H9 (cell line): ENCODE measurements at regions not wholly inside any gene's neighbourhood (a gene's known extent, or its start where the extent isn't known, plus 50 kb on each side); places are given as distances from the start of the nearest gene placed in this dataset.

ENCODE experiments used
- DNase-seq: peaks from one replicate; pipeline ENCODE4 v3.0.0-alpha.2; 2017
- H2AFZ ChIP-seq: one replicate; pipeline ENCODE4 v1.6.1; 2013; ENCODE audit warnings: mild to moderate bottlenecking, low read length, control low read depth, moderate library complexity
- H2AK5ac ChIP-seq: 2 replicates; pipeline ENCODE4 v1.6.1; 2013; ENCODE audit warnings: low read length, control low read depth, mixed read lengths; ENCODE audit not compliant: insufficient read length
- H2BK120ac ChIP-seq: one replicate; pipeline ENCODE4 v1.6.1; 2013; ENCODE audit warnings: low read depth, mild to moderate bottlenecking, low read length, control low read depth, inconsistent platforms; ENCODE audit not compliant: poor library complexity, severe bottlenecking
- H2BK12ac ChIP-seq: 2 replicates; pipeline ENCODE4 v1.6.1; 2013; ENCODE audit warnings: low read length, control low read depth, mixed read lengths, low read depth; ENCODE audit not compliant: insufficient read length
- H2BK15ac ChIP-seq: 2 replicates; pipeline ENCODE4 v1.6.1; 2013; ENCODE audit warnings: low read depth, low read length, control low read depth
- H2BK20ac ChIP-seq: one replicate; pipeline ENCODE4 v1.6.1; 2013; ENCODE audit warnings: low read depth, mild to moderate bottlenecking, low read length, control low read depth, inconsistent platforms; ENCODE audit not compliant: poor library complexity, severe bottlenecking
- H2BK5ac ChIP-seq: 2 replicates; pipeline ENCODE4 v1.6.1; 2013; ENCODE audit warnings: low read length, control low read depth, mixed read lengths; ENCODE audit not compliant: insufficient read length
- H3K14ac ChIP-seq: 2 replicates; pipeline ENCODE4 v1.6.1; 2013; ENCODE audit warnings: low read length, control low read depth; ENCODE audit not compliant: insufficient read depth
- H3K18ac ChIP-seq: 2 replicates; pipeline ENCODE4 v1.6.1; 2013; ENCODE audit warnings: low read depth, mild to moderate bottlenecking, mixed read lengths, low read length, control low read depth; ENCODE audit not compliant: insufficient read length
- H3K23ac ChIP-seq: 2 replicates; pipeline ENCODE4 v1.6.1; 2013; ENCODE audit warnings: low read length, control low read depth, mixed read lengths, low read depth; ENCODE audit not compliant: insufficient read length
- H3K23me2 ChIP-seq: 2 replicates; pipeline ENCODE4 v1.6.1; 2013; ENCODE audit warnings: low read depth, mild to moderate bottlenecking, mixed read lengths, low read length, control low read depth; ENCODE audit not compliant: insufficient read length, poor library complexity, severe bottlenecking
- H3K27ac ChIP-seq: 2 replicates; pipeline ENCODE4 v1.5.1; 2013; ENCODE audit warnings: low read length, control low read depth, mixed read lengths, low read depth; ENCODE audit not compliant: insufficient read length
- H3K27me3 ChIP-seq: 2 replicates; pipeline ENCODE4 v1.6.1; 2013; ENCODE audit warnings: low read length, control low read depth, inconsistent platforms; ENCODE audit not compliant: insufficient read depth
- H3K4ac ChIP-seq: 2 replicates; pipeline ENCODE4 v1.6.1; 2013; ENCODE audit warnings: low read depth, mild to moderate bottlenecking, control low read depth, inconsistent platforms, low read length, moderate library complexity
- H3K4me1 ChIP-seq: 2 replicates; pipeline ENCODE4 v1.6.1; 2013; ENCODE audit warnings: low read length, control low read depth, inconsistent platforms; ENCODE audit not compliant: insufficient read depth
- H3K4me2 ChIP-seq: 2 replicates; pipeline ENCODE4 v1.6.1; 2013; ENCODE audit warnings: low read length, control low read depth, mixed read lengths; ENCODE audit not compliant: insufficient read length, insufficient read depth
- H3K56ac ChIP-seq: 2 replicates; pipeline ENCODE4 v1.6.1; 2013; ENCODE audit warnings: low read depth, mild to moderate bottlenecking, mixed read lengths, low read length, control low read depth; ENCODE audit not compliant: insufficient read length
- H3K79me1 ChIP-seq: 2 replicates; pipeline ENCODE4 v1.6.1; 2013; ENCODE audit warnings: low read depth, mild to moderate bottlenecking, moderate library complexity, low read length, control low read depth, inconsistent platforms; ENCODE audit not compliant: insufficient read depth, poor library complexity, severe bottlenecking
- H3K79me2 ChIP-seq: 2 replicates; pipeline ENCODE4 v1.6.1; 2013; ENCODE audit warnings: low read length, control low read depth, inconsistent platforms; ENCODE audit not compliant: insufficient read depth
- H3K9ac ChIP-seq: 2 replicates; pipeline ENCODE4 v1.6.1; 2013; ENCODE audit warnings: low read length, control low read depth, mixed read lengths; ENCODE audit not compliant: insufficient read length; ENCODE audit errors: extremely low read depth
- H3K9me3 ChIP-seq: one replicate; pipeline ENCODE4 v1.6.1; 2013; ENCODE audit warnings: low read depth, low read length, inconsistent platforms; ENCODE audit not compliant: control insufficient read depth
- H3T11ph ChIP-seq: one replicate; pipeline ENCODE4 v1.6.1; 2013; ENCODE audit warnings: mild to moderate bottlenecking, low read length, control low read depth, inconsistent platforms
- H4K20me1 ChIP-seq: one replicate; pipeline ENCODE4 v1.6.1; 2013; ENCODE audit not compliant: control insufficient read depth, insufficient read length, insufficient read depth
- H4K5ac ChIP-seq: 2 replicates; pipeline ENCODE4 v1.6.1; 2013; ENCODE audit warnings: low read depth, mild to moderate bottlenecking, mixed read lengths, low read length, control low read depth; ENCODE audit not compliant: insufficient read length
- H4K8ac ChIP-seq: replicated peaks from 2 replicates; pipeline ENCODE4 v1.6.1; 2013; ENCODE audit warnings: low read length, control low read depth, mixed read lengths, low read depth; ENCODE audit not compliant: insufficient read length
- H4K91ac ChIP-seq: 2 replicates; pipeline ENCODE4 v1.6.1; 2013; ENCODE audit warnings: low read depth, mild to moderate bottlenecking, moderate library complexity, mixed read lengths, low read length, control low read depth; ENCODE audit not compliant: insufficient read length
- H3K27ac Mint-ChIP-seq, 3 experiments: 2 replicates in 2 of 3; 3 replicates in 1 of 3; pipeline ENCODE4 v1.8.0; 2020 to 2021; ENCODE audit warnings: mixed read lengths in 3 of 3, mild to moderate bottlenecking in 1 of 3, moderate library complexity in 1 of 3
- H3K27me3 Mint-ChIP-seq: 2 replicates; pipeline ENCODE4 v1.8.0; 2021; ENCODE audit warnings: low read depth, mild to moderate bottlenecking, moderate library complexity, mixed read lengths
- H3K36me3 Mint-ChIP-seq, 3 experiments: 2 replicates in 2 of 3; 3 replicates in 1 of 3; pipeline ENCODE4 v1.8.0; 2020 to 2021; ENCODE audit warnings: low read depth in 3 of 3, mixed read lengths in 3 of 3; ENCODE audit not compliant: insufficient read depth in 1 of 3
- H3K4me1 Mint-ChIP-seq, 2 experiments: 2 replicates each; pipeline ENCODE4 v1.8.0; 2020; ENCODE audit warnings: mixed read lengths in 2 of 2
- H3K4me3 Mint-ChIP-seq, 2 experiments: 2 replicates in 1 of 2; 3 replicates in 1 of 2; pipeline ENCODE4 v1.8.0; 2020 to 2021; ENCODE audit warnings: mild to moderate bottlenecking in 2 of 2, mixed read lengths in 2 of 2, moderate library complexity in 1 of 2
- H3K9me3 Mint-ChIP-seq, 2 experiments: 2 replicates in 1 of 2; 3 replicates in 1 of 2; pipeline ENCODE4 v1.8.0; 2020; ENCODE audit warnings: mild to moderate bottlenecking in 2 of 2, mixed read lengths in 2 of 2, moderate library complexity in 1 of 2
- CTCF ChIP-seq: fragments of 200-600 bp; sonication (generic); conservative IDR thresholded peaks from 3 replicates; pipeline ENCODE4 v1.8.0; 2021; ENCODE audit warnings: antibody characterized with exemption, mild to moderate bottlenecking

- Histone ChIP-seq H3K79me2 (no peaks in the 10 kb centered on the region), H3T11ph (no peak overlapping the region), H2BK12ac (no peak overlapping the region), H3K27me3 (no peaks in the 10 kb centered on the region), H3K14ac (no peak overlapping the region), H3K4me1 (no peaks in the 10 kb centered on the region), H3K56ac (no peak overlapping the region), H3K18ac (no peak overlapping the region), H3K9ac (no peak overlapping the region), H4K5ac (no peak overlapping the region), H4K91ac (no peak overlapping the region), H2BK120ac (no peak overlapping the region), H2AFZ (no peak overlapping the region), H2BK5ac (no peak overlapping the region), H2AK5ac (no peak overlapping the region), H3K4me2 (no peak overlapping the region), H3K23me2 (no peaks in the 10 kb centered on the region), H3K27ac (no peak overlapping the region), H2BK20ac (no peak overlapping the region), H4K20me1 (no peaks in the 10 kb centered on the region), H3K79me1 (no peaks in the 10 kb centered on the region), H3K4ac (no peak overlapping the region), H3K23ac (no peak overlapping the region), H2BK15ac (no peak overlapping the region), H3K9me3 (no peaks in the 10 kb centered on the region), H4K8ac (no peak overlapping the region)
- DNase-seq: no peak
- no peaks in the 10 kb centered on the region for H3K4me1 Mint-ChIP-seq
- H3K9me3 Mint-ChIP-seq: no peaks in the 10 kb centered on the region
- H3K27ac Mint-ChIP-seq: no peak overlapping the region
- no peaks in the 10 kb centered on the region; a peak in 1 of 7 replicates for H3K36me3 Mint-ChIP-seq
- H3K27me3 Mint-ChIP-seq: no peaks in the 10 kb centered on the region
- H3K4me3 Mint-ChIP-seq: no peak overlapping the region
- no peak for TF ChIP-seq CTCF
Measured at GRCh38 chr2:114345246-114345645, 97.2 kb upstream of the DPP10 start.
